Astrocyte (in vitro differentiated cells and primary cell): ENCODE measurements at regions not wholly inside any gene's neighbourhood (a gene's known extent, or its start where the extent isn't known, plus 50 kb on each side); places are given as distances from the start of the nearest gene placed in this dataset.
A peak's percentile ranks its signal among the peaks of the same experiment; 100 is the strongest.

Experiments used
- DNase-seq: peaks from one replicate; pipeline ENCODE4 v3.0.0-alpha.2; 2010; ENCODE audit warnings: low read depth
- FAIRE-seq: peaks from 2 replicates; lab custom pipeline; 2011; peaks lifted over from hg19 to GRCh38; lab: Jason Lieb, UNC
- H2AFZ ChIP-seq: 2 replicates; pipeline ENCODE4 v1.6.0; 2012; ENCODE audit warnings: low read depth, low read length, inconsistent platforms
- H3K27ac ChIP-seq: 2 replicates; pipeline ENCODE4 v1.5.1; 2011; ENCODE audit warnings: low read depth, low read length, inconsistent platforms
- H3K27me3 ChIP-seq: 2 replicates; pipeline ENCODE4 v1.6.0; 2011; ENCODE audit warnings: low read length, inconsistent platforms; ENCODE audit not compliant: insufficient read depth
- H3K36me3 ChIP-seq: 2 replicates; pipeline ENCODE4 v1.5.1; 2011; ENCODE audit warnings: low read length, inconsistent platforms; ENCODE audit not compliant: insufficient read depth
- H3K4me1 ChIP-seq: 2 replicates; pipeline ENCODE4 v1.5.1; 2011; ENCODE audit warnings: low read length, inconsistent platforms; ENCODE audit not compliant: insufficient read depth
- H3K4me2 ChIP-seq: 2 replicates; pipeline ENCODE4 v1.6.0; 2012; ENCODE audit warnings: low read length, inconsistent platforms
- H3K4me3 ChIP-seq: 2 replicates; pipeline ENCODE4 v1.5.1; 2011; ENCODE audit warnings: low read depth, mild to moderate bottlenecking, low read length, inconsistent platforms; ENCODE audit not compliant: insufficient read depth
- H3K79me2 ChIP-seq: 2 replicates; pipeline ENCODE4 v1.6.0; 2012; ENCODE audit warnings: mild to moderate bottlenecking, low read length, inconsistent platforms; ENCODE audit not compliant: insufficient read depth
- H3K9ac ChIP-seq: 2 replicates; pipeline ENCODE4 v1.6.0; 2012; ENCODE audit warnings: mild to moderate bottlenecking, low read length, inconsistent platforms
- H3K9me3 ChIP-seq: 2 replicates; pipeline ENCODE4 v1.5.1; 2012; ENCODE audit warnings: low read depth, mild to moderate bottlenecking, low read length, inconsistent platforms; ENCODE audit not compliant: insufficient read depth
- H4K20me1 ChIP-seq: 2 replicates; pipeline ENCODE4 v1.6.0; 2012; ENCODE audit warnings: low read length, inconsistent platforms; ENCODE audit not compliant: insufficient read depth
- H3K27ac Mint-ChIP-seq: one replicate; pipeline ENCODE4 v1.8.0; 2021; ENCODE audit warnings: mild to moderate bottlenecking, mixed read lengths; ENCODE audit not compliant: unreplicated experiment
- H3K27me3 Mint-ChIP-seq: one replicate; pipeline ENCODE4 v1.8.0; 2021; ENCODE audit warnings: low read depth, mixed read lengths; ENCODE audit not compliant: unreplicated experiment
- H3K36me3 Mint-ChIP-seq: one replicate; pipeline ENCODE4 v1.8.0; 2021; ENCODE audit warnings: low read depth, mixed read lengths; ENCODE audit not compliant: unreplicated experiment
- H3K4me1 Mint-ChIP-seq: one replicate; pipeline ENCODE4 v1.8.0; 2021; ENCODE audit warnings: low read depth, mixed read lengths; ENCODE audit not compliant: unreplicated experiment
- H3K4me3 Mint-ChIP-seq: one replicate; pipeline ENCODE4 v1.8.0; 2021; ENCODE audit warnings: mild to moderate bottlenecking, moderate library complexity, mixed read lengths; ENCODE audit not compliant: unreplicated experiment
- H3K9me3 Mint-ChIP-seq: one replicate; pipeline ENCODE4 v1.8.0; 2021; ENCODE audit warnings: mild to moderate bottlenecking, mixed read lengths; ENCODE audit not compliant: unreplicated experiment
- CTCF ChIP-seq: IDR thresholded peaks from 2 replicates; pipeline ENCODE4 v1.5.1; 2011; ENCODE audit warnings: low read depth, mild to moderate bottlenecking, inconsistent platforms, low read length, moderate library complexity; ENCODE audit not compliant: insufficient read depth
- EZH2 ChIP-seq: IDR thresholded peaks from 2 replicates; pipeline ENCODE4 v1.6.1; 2012; ENCODE audit warnings: mild to moderate bottlenecking, low read length, inconsistent platforms; ENCODE audit not compliant: insufficient read depth

- Histone ChIP-seq H3K4me3 (no peak overlapping the region), H2AFZ (no peak overlapping the region), H3K4me2 (no peak overlapping the region), H4K20me1 (no peaks in the 10 kb centered on the region), H3K36me3 (no peaks in the 10 kb centered on the region), H3K4me1 (peaks cover 2% of the 10 kb centered on the region), H3K27me3 (no peaks in the 10 kb centered on the region), H3K9me3 (no peaks in the 10 kb centered on the region), H3K79me2 (no peaks in the 10 kb centered on the region), H3K27ac (no peak overlapping the region), H3K9ac (no peak overlapping the region)
- Mint-ChIP-seq H3K4me3 (no peak overlapping the region), H3K27ac (no peak overlapping the region), H3K27me3 (no peaks in the 10 kb centered on the region), H3K9me3 (peaks cover 2% of the 10 kb centered on the region), H3K36me3 (no peaks in the 10 kb centered on the region), H3K4me1 (peaks cover 3% of the 10 kb centered on the region)
- no peak for TF ChIP-seq CTCF
- no peak for TF ChIP-seq EZH2
- no peak for FAIRE-seq
- no peak for DNase-seq
Measured at GRCh38 chr13:110089100-110089499, 217.9 kb downstream of the COL4A1 start.

GRCh38 chr13:110073982-110074381 is 233.0 kb downstream of the COL4A1 start:
- Mint-ChIP-seq H3K9me3 (peaks cover 9% of the 10 kb centered on the region), H3K36me3 (no peaks in the 10 kb centered on the region), H3K27ac (no peak overlapping the region), H3K27me3 (no peaks in the 10 kb centered on the region), H3K4me1 (peaks cover 17% of the 10 kb centered on the region), H3K4me3 (no peak overlapping the region)
- Histone ChIP-seq H3K4me3 (no peak overlapping the region), H3K4me1 (no peaks in the 10 kb centered on the region), H3K27ac (no peak overlapping the region), H3K9me3 (no peaks in the 10 kb centered on the region), H3K79me2 (no peaks in the 10 kb centered on the region), H3K4me2 (no peak overlapping the region), H2AFZ (no peak overlapping the region), H3K27me3 (no peaks in the 10 kb centered on the region), H4K20me1 (no peaks in the 10 kb centered on the region), H3K9ac (no peak overlapping the region), H3K36me3 (no peaks in the 10 kb centered on the region)
- FAIRE-seq (no peak), DNase-seq (no peak)
- TF ChIP-seq CTCF = no peak

- Mint-ChIP-seq H3K9me3 (peaks cover 2% of the 10 kb centered on the region), H3K27me3 (no peaks in the 10 kb centered on the region), H3K27ac (peak overlapping the region; percentile 79), H3K4me1 (peaks cover 13% of the 10 kb centered on the region), H3K4me3 (peak overlapping the region; percentile 0), H3K36me3 (no peaks in the 10 kb centered on the region)
- peak; percentile 45 for FAIRE-seq
- TF ChIP-seq CTCF (no peak), EZH2 (no peak)
- Histone ChIP-seq H3K27ac (no peak overlapping the region), H3K36me3 (no peaks in the 10 kb centered on the region), H3K27me3 (no peaks in the 10 kb centered on the region), H2AFZ (no peak overlapping the region), H3K9ac (no peak overlapping the region), H3K4me1 (no peaks in the 10 kb centered on the region), H3K4me3 (no peak overlapping the region), H3K79me2 (no peaks in the 10 kb centered on the region), H4K20me1 (no peaks in the 10 kb centered on the region), H3K4me2 (peak overlapping the region; percentile 26), H3K9me3 (no peaks in the 10 kb centered on the region)
- DNase-seq = peak; percentile 87
Measured at GRCh38 chr13:110070511-110071120, 236.3 kb downstream of the COL4A1 start.
